ENCODE measurements at regions not wholly inside any gene's neighbourhood (a gene's known extent, or its start where the extent isn't known, plus 50 kb on each side); places are given as distances from the start of the nearest gene placed in this dataset.
A peak's percentile ranks its signal among the peaks of the same experiment; 100 is the strongest.
"Not testable (repeated sequence)": the region's sequence is repeated elsewhere in the genome, so short reads cannot be mapped to it uniquely, and the experiment has no call there.

DNA sequence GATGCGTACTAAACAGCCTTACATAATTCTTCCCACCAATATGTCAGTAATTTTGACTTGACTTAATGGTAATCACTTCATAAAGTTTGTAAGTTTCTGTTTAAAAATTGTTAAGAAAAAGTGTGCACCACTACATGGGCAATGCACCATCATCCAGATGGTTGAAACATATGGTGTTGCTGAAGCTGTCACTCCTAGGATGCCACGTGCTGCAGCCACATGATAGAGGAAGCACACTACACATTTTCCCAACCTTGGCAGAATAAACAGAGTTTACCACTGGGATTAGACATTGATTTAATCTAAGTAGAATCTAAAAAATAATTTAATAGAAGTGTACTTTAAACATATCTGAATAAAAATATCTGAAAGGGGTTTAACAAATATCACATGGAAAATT is 1209.9 kb downstream of the NSUN3 start:
- DNase-seq: no peak

DNA sequence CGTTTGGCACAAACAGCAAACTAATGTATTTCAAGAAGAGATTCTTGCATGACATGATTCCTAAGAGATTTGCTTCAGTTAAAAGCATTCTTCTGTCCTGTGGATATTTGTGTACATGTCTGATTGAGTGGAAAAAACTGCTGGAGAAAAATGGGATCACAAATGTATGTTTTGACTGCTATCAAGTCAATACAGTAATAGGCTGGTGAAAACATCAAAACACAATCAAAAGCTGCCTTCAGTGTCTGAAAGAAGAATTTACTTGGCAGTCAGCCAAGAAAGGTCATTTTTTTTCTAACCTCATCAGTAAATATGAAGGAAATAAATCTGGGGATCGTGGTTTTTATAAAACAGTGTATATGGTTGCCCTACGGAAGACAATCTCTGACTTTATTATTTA is 1214.8 kb downstream of the NSUN3 start:
- no peak for DNase-seq

DNA sequence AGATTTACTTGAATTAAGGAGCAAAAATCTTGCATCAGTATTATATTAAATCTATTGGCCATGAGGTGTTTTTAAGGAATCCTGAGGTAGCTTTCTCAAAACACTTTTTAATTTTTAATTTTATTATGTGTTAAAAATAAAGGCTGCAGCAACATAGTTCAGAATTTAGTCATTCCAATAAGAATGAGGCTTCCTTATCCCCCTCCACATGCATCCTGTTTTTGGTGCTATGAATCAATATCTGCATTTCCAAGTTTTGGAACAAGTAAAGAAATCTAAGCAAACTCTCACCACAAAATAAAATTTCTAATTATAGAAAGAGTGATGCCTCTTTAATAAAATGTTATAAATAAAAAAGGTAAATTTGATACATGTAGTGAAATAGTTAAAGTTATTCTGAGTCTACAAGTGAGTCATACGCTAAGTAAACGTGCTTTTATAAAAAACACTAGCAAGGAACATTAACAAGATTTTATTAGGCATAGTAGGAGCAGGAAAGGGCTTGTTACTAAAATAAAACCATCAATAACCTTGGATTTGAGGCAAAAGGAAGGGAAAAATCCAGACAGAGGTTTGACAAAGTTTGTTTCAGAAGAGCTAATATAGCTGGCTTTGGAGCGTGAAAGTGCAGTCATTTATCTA is 1218.0 kb downstream of the NSUN3 start:
- DNase-seq: no peak

DNA sequence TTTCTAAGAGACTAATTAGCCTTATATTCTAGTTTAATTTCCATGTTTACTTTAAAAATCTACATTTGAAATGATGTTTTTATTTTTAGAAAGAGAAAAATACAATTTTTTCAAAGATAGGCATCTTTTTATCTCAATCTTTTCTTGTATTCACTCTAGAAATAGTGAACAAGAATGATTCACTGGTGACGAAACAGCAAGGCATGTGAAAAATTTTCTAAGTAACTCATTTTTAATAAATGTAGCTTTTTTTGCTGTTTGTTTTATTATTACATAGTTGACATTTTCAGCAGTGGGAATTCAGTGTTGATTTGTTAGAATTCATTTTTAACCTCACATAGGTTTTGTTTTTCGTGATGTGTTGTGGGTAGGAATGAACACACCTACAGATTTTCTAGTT is 1226.4 kb downstream of the NSUN3 start:
- no peak for DNase-seq

DNA sequence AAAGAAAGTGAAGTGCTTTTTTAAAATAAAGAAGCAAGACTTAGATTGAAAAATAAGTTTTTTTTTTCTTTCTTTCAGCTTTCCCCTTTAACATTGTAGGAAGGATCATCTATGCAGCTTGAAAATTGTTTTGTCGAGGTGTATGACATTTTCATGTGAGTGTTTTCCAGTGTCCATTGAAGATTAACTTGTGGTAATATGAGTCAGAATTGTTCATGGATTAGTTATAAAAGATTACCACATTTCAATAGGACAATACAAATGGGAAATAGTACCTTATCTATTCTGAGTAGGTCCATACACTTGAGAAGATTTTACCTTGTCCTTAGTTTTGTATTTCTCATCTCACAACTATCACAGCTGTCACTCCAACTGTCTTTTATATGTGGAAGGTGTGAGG is 1234.7 kb downstream of the NSUN3 start:
- no peak for DNase-seq

DNA sequence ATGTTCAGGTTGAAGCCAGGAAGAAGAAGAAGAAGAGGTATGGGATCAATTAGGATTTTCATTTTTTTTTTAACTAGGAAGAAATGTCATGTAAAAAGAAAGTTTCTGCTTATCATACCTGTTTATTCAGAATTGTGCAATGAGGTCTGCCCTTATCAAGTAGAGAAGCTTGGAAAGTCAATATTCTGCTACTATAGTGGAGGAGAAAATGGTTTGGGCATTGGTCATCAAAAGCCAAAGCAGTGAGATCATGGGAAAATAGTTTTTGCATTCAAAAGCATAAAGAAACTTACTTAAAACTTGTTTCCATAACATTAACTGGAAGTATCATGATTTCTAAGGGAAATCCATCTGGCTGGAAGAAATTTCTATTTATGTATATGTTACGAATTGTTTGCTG is 1239.2 kb downstream of the NSUN3 start:
- no peak for DNase-seq

DNA sequence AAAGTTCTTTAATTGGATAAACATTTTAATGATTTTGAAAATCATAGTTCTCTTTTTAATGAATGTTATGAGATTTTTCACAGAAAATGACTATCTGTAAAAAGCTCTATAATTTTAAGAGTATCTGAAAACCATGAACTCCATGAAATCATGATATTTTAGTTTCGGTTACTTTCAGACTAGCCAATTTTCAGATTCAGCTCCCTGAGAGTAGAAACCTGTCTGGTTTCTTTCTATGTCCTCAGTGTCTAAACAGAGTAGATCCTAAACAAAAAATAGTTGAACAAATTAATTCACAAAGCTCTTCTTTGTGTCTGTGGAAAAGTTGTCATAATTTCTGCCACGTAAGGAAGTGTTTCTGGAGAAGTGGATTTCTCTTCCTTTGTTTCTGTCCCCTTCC is 1247.7 kb downstream of the NSUN3 start:
- no peak for DNase-seq

DNA sequence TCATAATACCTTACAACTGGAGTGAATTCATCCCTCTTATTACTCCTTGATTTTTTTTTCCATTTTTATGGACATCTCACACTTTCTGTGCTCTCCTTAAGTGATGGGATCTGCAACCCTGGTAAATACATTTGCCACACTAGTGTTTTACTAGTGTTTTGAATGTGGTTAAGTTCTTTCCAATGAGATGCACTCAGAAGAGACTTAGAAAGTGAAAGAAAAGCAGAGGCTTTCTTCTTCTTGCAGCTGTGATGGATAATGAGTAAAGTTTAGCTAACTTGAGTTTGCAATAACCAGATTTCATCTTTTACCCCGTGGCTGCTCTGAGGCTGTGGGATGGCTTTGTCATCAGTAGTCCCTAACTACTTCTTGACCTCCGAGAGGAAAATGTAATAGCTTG is 1248.4 kb downstream of the NSUN3 start:
- DNase-seq: no peak

DNA sequence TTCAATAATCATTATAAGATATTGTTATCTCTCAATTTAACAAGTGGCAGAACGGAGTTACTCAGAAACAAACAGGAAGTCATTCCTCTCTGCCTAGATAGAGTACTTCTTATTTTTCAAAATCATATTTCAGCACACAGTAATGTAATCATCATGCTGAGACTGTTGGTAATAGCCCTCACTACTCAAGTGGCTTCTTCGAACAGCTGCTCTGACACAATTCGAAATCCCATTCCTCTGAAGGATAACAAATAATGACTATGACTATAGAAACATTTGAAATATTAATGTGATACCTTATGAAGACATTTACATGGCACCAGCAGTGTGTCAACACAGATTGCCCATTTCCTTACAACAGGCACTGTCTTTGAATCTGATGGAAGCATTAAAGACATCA is 1249.8 kb downstream of the NSUN3 start:
- DNase-seq: no peak

DNA sequence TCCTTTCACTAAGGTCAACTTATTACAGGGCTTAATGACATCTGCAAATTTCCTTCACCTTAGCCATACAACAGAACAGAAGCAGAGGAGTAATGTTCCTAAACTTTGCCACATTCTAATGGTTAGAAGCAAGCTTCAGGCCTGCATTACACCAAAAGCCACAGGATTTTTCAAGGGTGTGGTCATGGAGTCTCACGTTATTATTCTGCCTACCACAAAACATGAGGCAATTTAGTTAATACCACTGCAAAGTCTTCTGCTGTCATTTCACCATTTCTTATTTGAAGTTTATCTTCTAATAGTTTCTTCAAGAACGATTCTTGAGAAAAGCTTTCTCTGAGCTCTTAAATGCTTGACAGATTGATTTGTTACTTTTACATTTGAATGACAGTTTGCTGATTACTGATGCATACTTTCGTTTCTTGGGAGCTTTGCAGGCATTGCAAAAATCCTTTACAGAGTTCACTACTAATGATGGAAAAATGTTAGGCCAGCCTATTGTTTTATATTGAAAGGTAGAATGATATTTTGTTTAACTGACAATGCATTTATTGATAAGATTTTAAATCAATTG is 1257.1 kb downstream of the NSUN3 start:
- DNase-seq: no peak

DNA sequence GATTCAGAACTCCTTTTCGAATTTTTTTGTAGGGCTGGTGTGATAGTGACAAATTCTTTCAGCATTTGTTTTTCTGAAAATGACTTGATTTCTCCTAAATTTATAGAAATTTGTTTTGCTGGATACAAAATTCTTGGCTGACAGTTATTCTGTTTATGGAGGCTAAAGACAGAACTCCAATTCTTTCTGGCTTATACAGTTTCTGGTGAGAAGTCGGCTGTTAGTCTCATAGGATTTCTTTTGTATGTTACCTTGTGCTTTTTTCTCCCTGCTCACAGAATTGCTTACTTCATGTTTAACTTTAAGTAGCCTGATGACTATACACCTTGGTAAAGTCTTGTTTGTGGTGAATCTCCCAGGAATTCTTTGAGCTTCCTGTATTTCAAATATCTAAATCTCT is 1264.6 kb downstream of the NSUN3 start:
- no peak for DNase-seq

DNA sequence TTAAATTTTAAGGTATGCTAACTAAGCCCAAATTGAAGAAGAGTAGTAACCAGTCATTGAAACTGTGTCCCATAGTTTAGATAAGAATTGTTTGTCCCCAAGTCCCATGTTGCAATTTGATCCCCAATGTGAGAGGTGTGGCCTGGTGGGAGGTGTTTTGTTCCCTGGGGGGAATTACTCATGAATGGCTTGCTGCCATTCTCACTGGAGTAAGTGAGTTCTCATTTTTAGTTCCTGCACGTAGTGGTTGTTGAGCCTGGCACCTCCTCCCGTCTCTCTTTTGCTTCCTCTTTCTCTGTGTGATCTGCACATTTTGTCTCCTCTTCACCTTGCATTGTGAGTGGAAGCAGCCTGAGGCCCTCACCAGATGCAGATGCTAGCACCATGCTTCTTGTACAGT is 1271.0 kb downstream of the NSUN3 start:
- DNase-seq: no peak

DNA sequence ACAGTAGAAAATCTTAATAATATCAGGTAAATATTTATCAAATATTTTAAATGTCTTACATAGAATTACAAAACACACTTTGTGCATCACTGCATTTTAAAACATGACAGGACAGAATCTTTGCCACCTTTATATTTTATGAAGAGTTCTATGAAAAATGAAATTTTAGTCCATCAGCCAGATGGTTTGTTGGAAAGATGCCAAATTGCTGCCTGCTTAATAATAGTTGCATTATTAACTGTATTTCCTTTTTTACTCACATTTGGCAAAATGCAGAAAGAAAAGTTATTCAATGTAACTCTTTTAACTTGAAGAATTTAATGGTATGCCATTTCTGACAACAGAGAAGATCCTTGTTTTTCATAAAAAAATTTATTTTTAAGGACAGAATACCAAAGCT is 1271.6 kb downstream of the NSUN3 start:
- DNase-seq: no peak

DNA sequence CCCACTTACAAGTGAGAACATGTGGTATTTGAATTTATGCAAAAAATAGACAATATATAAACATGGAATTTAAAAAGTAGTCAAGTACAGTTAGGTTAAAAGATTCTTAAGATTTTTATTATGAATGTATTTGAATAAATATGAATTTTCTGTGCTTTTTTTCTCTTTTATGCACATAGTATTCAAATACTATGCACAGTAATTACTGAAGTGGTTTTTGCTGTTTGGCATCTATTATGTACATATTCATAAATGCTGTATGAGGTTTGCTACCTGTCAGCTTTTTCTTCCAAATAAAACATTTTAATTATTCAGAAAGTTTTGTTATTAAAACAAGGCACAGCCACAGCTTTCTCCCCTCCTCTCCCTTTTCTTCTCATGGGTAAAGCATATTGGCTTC is 1272.7 kb downstream of the NSUN3 start:
- DNase-seq: no peak

DNA sequence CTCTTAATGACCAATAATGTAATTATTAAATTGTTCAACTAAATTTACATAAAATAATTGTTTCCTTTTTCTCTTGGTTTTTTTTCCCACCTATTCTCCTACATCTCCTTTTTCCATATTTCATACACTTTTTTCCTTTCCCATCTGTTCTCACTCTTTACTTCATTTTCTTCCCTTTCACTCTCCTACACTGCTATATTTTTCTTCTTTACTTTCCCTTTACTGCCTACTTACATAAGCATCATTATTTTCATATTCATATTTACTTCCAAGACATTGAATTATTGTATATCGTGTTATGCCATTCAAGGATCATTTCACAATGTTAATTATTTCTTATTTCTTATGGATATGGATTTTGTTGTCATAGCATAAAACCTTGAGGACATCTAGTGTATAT is 1275.6 kb downstream of the NSUN3 start:
- DNase-seq: no peak

DNA sequence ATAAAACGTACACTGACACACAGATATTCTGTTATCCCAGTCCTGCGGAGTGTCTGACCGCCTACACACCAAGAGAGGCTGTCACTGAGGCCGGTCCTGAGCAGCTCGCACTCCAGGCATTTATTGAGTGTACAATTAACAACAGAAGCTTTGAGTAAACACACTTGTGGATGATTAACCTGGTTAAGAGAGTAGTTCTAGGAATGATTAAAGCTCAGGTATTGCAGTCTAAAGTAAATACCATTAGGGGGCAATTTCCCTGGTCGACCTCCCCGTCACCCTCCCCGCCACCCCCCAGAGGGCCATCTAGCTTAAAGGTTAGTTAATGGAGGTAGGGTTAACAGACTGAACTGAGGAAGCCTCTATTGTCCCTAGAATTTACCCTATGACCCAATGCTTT is 1278.5 kb downstream of the NSUN3 start:
- peak; percentile 27 for DNase-seq

DNA sequence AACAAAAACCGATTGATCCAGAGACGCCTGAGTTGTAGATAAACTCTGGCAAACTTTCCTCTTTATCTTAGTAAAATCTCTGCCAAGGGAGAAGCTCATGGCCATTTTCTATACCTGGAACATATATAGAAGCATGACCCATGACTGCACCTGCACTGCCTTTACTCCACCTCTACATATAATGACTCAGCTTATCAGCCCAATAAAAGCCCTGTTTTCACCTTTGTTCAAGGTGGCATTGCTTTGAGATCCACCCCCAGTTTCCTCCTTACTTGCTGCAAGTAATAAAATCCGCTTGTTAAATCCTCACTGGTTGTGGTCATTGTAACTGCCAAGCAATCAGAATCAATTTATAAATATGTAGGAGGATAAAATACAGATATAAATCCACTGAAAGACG is 1280.4 kb downstream of the NSUN3 start:
- DNase-seq: no peak

DNA sequence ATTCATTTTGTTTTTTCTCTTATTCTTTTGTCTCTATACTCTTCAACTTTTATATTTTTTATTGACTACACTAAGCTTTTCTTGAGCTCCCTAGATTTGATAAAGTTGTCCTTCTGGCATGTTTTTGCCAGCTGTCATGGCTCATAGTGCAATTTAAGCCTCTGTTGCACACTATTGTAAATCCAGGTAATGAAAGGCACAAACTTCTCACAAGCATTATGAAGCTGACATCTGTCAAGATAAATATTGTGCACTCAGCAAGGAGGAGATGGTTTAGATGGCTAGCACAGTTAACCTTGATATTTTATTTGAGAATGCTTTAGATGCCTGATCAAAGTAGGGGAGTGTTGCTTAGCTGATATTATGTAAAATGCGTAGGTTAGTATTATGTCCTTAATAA is 1280.9 kb downstream of the NSUN3 start:
- DNase-seq: no peak

DNA sequence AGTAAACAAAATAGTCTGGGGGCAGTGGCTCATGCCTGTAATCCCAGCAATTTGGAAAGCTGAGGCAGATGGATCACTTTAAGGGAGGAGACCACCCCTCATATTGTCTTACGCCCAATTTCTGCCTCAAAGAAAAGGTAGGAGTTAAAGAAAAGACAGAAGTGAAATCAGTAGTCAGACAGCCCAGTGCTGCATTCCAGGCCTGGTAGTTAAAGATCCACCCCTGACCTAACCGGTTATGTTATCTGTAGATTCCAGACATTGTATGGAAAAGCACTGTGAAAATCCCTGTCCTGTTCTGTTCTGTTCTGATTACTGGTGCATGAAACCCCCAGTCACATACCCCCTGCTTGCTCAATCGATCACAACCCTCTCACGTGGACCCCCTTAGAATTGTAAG is 1285.1 kb downstream of the NSUN3 start:
- DNase-seq: not testable (repeated sequence)

DNA sequence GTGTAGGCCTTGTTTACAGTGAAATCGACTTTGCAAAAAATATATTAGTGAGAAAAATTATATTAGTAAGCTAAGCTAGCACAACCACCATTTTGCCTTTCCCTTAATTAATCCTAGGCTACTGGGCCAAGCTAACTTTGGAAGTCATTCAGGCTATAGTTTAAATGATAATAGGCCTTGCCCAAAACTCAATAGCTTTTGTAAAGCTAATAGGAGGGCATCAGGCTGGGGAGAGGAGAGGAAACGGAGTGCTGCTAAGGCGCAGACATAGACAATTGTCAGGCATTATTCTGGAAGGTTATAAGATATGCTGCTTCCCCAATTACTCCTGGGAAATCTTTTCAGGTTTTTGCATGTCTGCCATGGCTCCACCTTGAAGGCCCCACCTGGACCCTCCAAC is 1286.0 kb downstream of the NSUN3 start:
- DNase-seq: no peak

DNA sequence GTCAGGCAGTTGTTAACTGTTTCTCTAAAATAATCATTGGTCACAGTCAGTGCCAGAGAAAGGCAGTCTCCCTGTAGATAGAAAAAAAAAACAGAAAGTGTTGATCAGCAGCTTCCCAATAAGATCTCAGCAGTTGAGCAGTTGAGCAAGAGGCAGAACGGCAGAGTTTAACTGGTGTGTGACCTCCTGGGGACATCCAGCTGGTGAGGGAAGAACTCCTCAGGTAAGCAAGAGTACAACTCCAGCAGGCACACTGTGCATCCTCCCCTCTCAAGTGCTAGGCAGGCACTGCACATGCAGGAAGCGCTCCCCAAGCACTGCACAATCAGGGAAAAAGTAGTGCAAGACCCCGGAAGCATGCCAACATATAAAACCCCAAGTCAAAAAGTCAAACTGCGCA is 1287.2 kb downstream of the NSUN3 start:
- no peak for DNase-seq

DNA sequence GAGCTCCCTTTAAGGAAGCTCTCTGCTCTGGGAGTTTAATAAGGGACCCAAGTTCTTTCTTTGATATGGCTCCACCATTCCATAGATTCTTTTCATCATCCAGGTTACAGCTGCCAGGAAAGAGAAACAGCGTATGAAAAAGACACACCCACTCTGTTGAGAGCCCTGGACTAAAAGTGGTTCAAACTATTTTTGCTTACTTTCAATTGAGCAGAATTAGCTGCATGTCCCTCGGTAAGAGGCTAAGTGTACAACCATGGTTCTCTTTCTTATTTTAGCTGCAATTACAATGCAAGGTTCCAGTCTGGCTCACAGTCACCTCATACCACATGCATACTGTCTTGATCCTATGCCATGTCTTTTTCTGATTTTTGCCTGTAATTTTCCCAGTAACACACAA is 1288.3 kb downstream of the NSUN3 start:
- DNase-seq: no peak

DNA sequence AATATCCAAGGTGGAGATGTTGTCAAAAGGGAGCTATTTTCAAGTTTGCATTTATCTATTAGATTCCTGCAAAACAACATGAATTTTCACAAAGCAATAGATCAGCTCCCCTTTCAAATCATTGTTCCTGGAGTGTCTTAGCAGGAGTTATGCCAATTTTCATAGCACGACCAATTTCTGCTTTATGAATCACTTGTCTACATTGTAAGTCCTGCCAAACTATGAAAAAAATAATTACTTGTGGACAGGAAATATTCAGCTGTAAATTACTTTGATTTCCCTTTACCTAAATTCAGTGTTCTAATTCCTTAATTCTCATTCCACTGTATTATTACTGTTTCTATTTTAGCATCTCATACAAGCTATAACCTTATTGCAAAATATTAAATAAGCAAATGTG is 1289.6 kb downstream of the NSUN3 start:
- no peak for DNase-seq

DNA sequence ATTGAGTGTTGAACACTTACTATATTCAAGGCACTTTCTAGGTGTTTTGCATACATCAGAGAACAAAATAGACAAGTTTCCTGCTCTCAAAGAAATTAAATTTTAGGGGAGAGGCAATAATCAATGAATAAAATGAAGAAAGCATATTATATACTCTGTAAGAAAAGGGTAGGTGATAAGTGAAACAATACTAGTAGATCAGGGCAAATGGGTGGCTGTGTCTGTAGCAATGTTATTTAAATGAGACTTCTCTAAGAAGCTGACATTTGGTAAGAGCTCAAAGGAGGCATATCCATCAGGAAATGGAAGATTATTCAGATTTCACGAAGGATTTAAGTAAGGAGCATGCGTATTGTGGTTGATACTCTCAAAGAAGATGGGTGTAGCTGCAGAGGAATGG is 1291.6 kb downstream of the NSUN3 start:
- no peak for DNase-seq
